Liver (tissue), 3 donors: ENCODE measurements at regions not wholly inside any gene's neighbourhood (a gene's known extent, or its start where the extent isn't known, plus 50 kb on each side); places are given as distances from the start of the nearest gene placed in this dataset.

Source experiments
- CTCF ChIP-seq: fragments of 150-350 bp; IDR thresholded peaks from 2 replicates; pipeline ENCODE4 v1.5.1; 2017; ENCODE audit warnings: improper control_type of control experiment, low read depth, low read length; ENCODE audit not compliant: missing input control
- EGR1 ChIP-seq, 2 donors: IDR thresholded peaks; 2 replicates each; pipeline ENCODE4 v1.6.1; 2016 to 2018; ENCODE audit warnings: antibody characterized with exemption in 2 of 2, low read depth in 2 of 2
- GABPA ChIP-seq, 2 donors: IDR thresholded peaks in 1 of 2; conservative IDR thresholded peaks in 1 of 2; 2 replicates each; pipeline ENCODE4 v1.6.1; 2016; ENCODE audit warnings: antibody characterized with exemption in 2 of 2, mild to moderate bottlenecking in 1 of 2, moderate library complexity in 1 of 2
- JUND ChIP-seq, 2 donors: IDR thresholded peaks; 2 replicates each; pipeline ENCODE4 v1.6.1; 2016; ENCODE audit warnings: antibody characterized with exemption in 2 of 2
- NR2F2 ChIP-seq: IDR thresholded peaks from 2 replicates; pipeline ENCODE4 v1.6.1; 2016; ENCODE audit warnings: antibody characterized with exemption
- RAD21 ChIP-seq, 2 donors: IDR thresholded peaks; 2 replicates each; pipeline ENCODE4 v1.6.1; 2016; ENCODE audit warnings: antibody characterized with exemption in 2 of 2, mild to moderate bottlenecking in 2 of 2
- REST ChIP-seq: IDR thresholded peaks from 2 replicates; pipeline ENCODE4 v1.6.1; 2016; ENCODE audit warnings: antibody characterized with exemption, mild to moderate bottlenecking
- RXRA ChIP-seq, 2 donors: IDR thresholded peaks; 2 replicates each; pipeline ENCODE4 v1.6.1; 2017 to 2018; ENCODE audit warnings: antibody characterized with exemption in 2 of 2, mild to moderate bottlenecking in 1 of 2
- SP1 ChIP-seq: IDR thresholded peaks from 2 replicates; pipeline ENCODE4 v1.6.1; 2018; ENCODE audit warnings: antibody characterized with exemption, mild to moderate bottlenecking
- TAF1 ChIP-seq: conservative IDR thresholded peaks from 2 replicates; pipeline ENCODE4 v1.6.1; 2016; ENCODE audit warnings: antibody characterized with exemption, mild to moderate bottlenecking
- YY1 ChIP-seq: IDR thresholded peaks from 2 replicates; pipeline ENCODE4 v1.6.1; 2016; ENCODE audit warnings: antibody characterized with exemption, mild to moderate bottlenecking
- ZBTB33 ChIP-seq: IDR thresholded peaks from 2 replicates; pipeline ENCODE4 v1.6.1; 2016; ENCODE audit warnings: antibody characterized with exemption
- donor health status: healthy.
- donor health status: healthy.

- TF ChIP-seq CTCF (no peak), SP1 (no peak), JUND (IDR thresholded peaks at IDR 0.05) (no peak), EGR1 (IDR thresholded peaks at IDR 0.05; ENCODE audit: low read depth in 2 of 2) (no peak), YY1 (no peak), REST (no peak), GABPA (IDR thresholded peaks at IDR 0.05 in 1 of 2, conservative IDR thresholded peaks at IDR 0.05 in 1 of 2) (no peak), TAF1 (no peak), RAD21 (IDR thresholded peaks at IDR 0.05) (no peak), ZBTB33 (no peak), NR2F2 (no peak), RXRA (IDR thresholded peaks at IDR 0.05) (no peak)
Observed at GRCh38 chr10:53441843-53442242, 669.3 kb upstream of the MBL2 start.
